Lung (tissue), 11 donors: ENCODE measurements at regions not wholly inside any gene's neighbourhood (a gene's known extent, or its start where the extent isn't known, plus 50 kb on each side); places are given as distances from the start of the nearest gene placed in this dataset.
A peak's percentile ranks its signal among the peaks of the same experiment; 100 is the strongest.

Source experiments
- ATAC-seq: fragments of 200-7000 bp; cut with Tn5 transposase; one replicate; pipeline ENCODE4 v1.9.1; 2020; ENCODE audit warnings: moderate number of reproducible peaks; ENCODE audit not compliant: insufficient read depth, low FRiP score
- DNase-seq, 3 donors: peaks; one replicate each; pipeline ENCODE4 v3.0.0-alpha.2; 2013 to 2017
- H3K27ac ChIP-seq, 2 donors: one replicate each; pipeline ENCODE4 v1.5.1; 2013; ENCODE audit warnings: mild to moderate bottlenecking in 2 of 2, moderate library complexity in 2 of 2, control low read depth in 1 of 2, inconsistent platforms in 1 of 2, low read depth in 1 of 2, low read length in 1 of 2
- H3K27me3 ChIP-seq, 3 donors: one replicate each; pipeline ENCODE4 v1.5.1; 2013; ENCODE audit warnings: low read length in 2 of 3; ENCODE audit not compliant: control insufficient read depth in 3 of 3, insufficient read depth in 3 of 3
- H3K36me3 ChIP-seq, 4 donors: one replicate each; pipeline ENCODE4 v1.5.1; 2013; ENCODE audit warnings: low read length in 4 of 4, mild to moderate bottlenecking in 1 of 4, moderate library complexity in 1 of 4; ENCODE audit not compliant: control insufficient read depth in 4 of 4, insufficient read depth in 4 of 4
- H3K4me1 ChIP-seq, 5 donors: one replicate each; pipeline ENCODE4 v1.5.1; 2013; ENCODE audit warnings: low read length in 5 of 5, mild to moderate bottlenecking in 2 of 5, moderate library complexity in 1 of 5; ENCODE audit not compliant: control insufficient read depth in 5 of 5, insufficient read depth in 5 of 5
- H3K4me3 ChIP-seq: one replicate; pipeline ENCODE4 v1.5.1; 2013; ENCODE audit warnings: mild to moderate bottlenecking, control low read depth, moderate library complexity
- H3K9ac ChIP-seq, 2 donors: one replicate each; pipeline ENCODE4 v1.5.1; 2013; ENCODE audit warnings: low read length in 2 of 2, control low read depth in 1 of 2; ENCODE audit not compliant: insufficient read depth in 1 of 2
- H3K9me3 ChIP-seq, 4 donors: one replicate each; pipeline ENCODE4 v1.5.1; 2013; ENCODE audit warnings: low read length in 3 of 4, mild to moderate bottlenecking in 1 of 4, moderate library complexity in 1 of 4; ENCODE audit not compliant: control insufficient read depth in 4 of 4, insufficient read depth in 3 of 4
- CTCF ChIP-seq: IDR thresholded peaks from 2 replicates; pipeline ENCODE4 v1.5.1; 2012; ENCODE audit warnings: mild to moderate bottlenecking; ENCODE audit errors: control extremely low read depth, extremely low read depth
- WGBS, 2 donors: extraction: QIAGEN DNeasy Blood & Tissue Kit; methylation state at CpG; one replicate each; pipeline ENCODE4 v1.1.7; 2013; 5-methylcytosine and 5-hydroxymethylcytosine counted together
- donor health status: control.
- donor health status: control.
- donor health status: Bipolar disorder and iron deficiency.
- donor health status: healthy.
- donor health status: DM: yes; HTN: yes; CAD: no.

- H3K4me1 ChIP-seq: peaks cover 0 to 17% (median 0%) of the 10 kb centered on the region in 5 donors
- H3K27ac ChIP-seq: no peak overlapping the region
- peak in 2 of 3 donors; percentile 62 to 76 for DNase-seq
- no peaks in the 10 kb centered on the region for H3K9me3 ChIP-seq
- no peak for ATAC-seq
- H3K36me3 ChIP-seq: no peaks in the 10 kb centered on the region
- TF ChIP-seq CTCF: no peak
- no peak overlapping the region for H3K4me3 ChIP-seq
- WGBS, 2 donors: 67 to 73% methylated on average over 13 of the region's 13 CpGs
- H3K27me3 ChIP-seq: no peaks in the 10 kb centered on the region
- H3K9ac ChIP-seq: peak overlapping the region in 1 of 2 donors; percentile 60
Measured at GRCh38 chr12:75877763-75878621, 153.6 kb downstream of the PHLDA1 start.

- Histone ChIP-seq H3K27me3 (no peaks in the 10 kb centered on the region), H3K4me1 (peaks cover 0 to 17% (median 0%) of the 10 kb centered on the region in 5 donors), H3K9ac (peak overlapping the region in 1 of 2 donors; percentile 60), H3K4me3 (no peak overlapping the region), H3K36me3 (no peaks in the 10 kb centered on the region), H3K27ac (no peak overlapping the region), H3K9me3 (no peaks in the 10 kb centered on the region)
- TF ChIP-seq CTCF: no peak
- no peak for ATAC-seq
- peak in 1 of 3 donors; percentile 57 for DNase-seq
- 58 to 65% methylated on average over 4 of the region's 4 CpGs for WGBS, 2 donors
Measured at GRCh38 chr12:75876832-75877762, 154.5 kb downstream of the PHLDA1 start.

GRCh38 chr12:75874441-75874840 lies 157.1 kb downstream of the PHLDA1 start:
- Histone ChIP-seq H3K27ac (no peak overlapping the region), H3K9ac (no peak overlapping the region), H3K9me3 (no peaks in the 10 kb centered on the region), H3K4me1 (peaks cover 0 to 17% (median 1%) of the 10 kb centered on the region in 5 donors), H3K27me3 (no peaks in the 10 kb centered on the region), H3K36me3 (no peaks in the 10 kb centered on the region), H3K4me3 (no peak overlapping the region)
- no peak for TF ChIP-seq CTCF
- DNase-seq (no peak), ATAC-seq (no peak)
- WGBS, 2 donors: 36 to 61% methylated on average over 2 of the region's 2 CpGs
